Liver (tissue), 3 donors: ENCODE measurements at regions not wholly inside any gene's neighbourhood (a gene's known extent, or its start where the extent isn't known, plus 50 kb on each side); places are given as distances from the start of the nearest gene placed in this dataset.

Experiments
- ATF3 ChIP-seq: IDR thresholded peaks from 2 replicates; pipeline ENCODE4 v1.6.1; 2016; ENCODE audit warnings: antibody characterized with exemption
- CTCF ChIP-seq: fragments of 150-350 bp; IDR thresholded peaks from 2 replicates; pipeline ENCODE4 v1.5.1; 2017; ENCODE audit warnings: improper control_type of control experiment, low read depth, low read length; ENCODE audit not compliant: missing input control
- GABPA ChIP-seq, 2 donors: IDR thresholded peaks in 1 of 2; conservative IDR thresholded peaks in 1 of 2; 2 replicates each; pipeline ENCODE4 v1.6.1; 2016; ENCODE audit warnings: antibody characterized with exemption in 2 of 2, mild to moderate bottlenecking in 1 of 2, moderate library complexity in 1 of 2
- MAX ChIP-seq: IDR thresholded peaks from 2 replicates; pipeline ENCODE4 v1.6.1; 2016; ENCODE audit warnings: antibody characterized with exemption
- RAD21 ChIP-seq, 2 donors: IDR thresholded peaks; 2 replicates each; pipeline ENCODE4 v1.6.1; 2016; ENCODE audit warnings: antibody characterized with exemption in 2 of 2, mild to moderate bottlenecking in 2 of 2
- REST ChIP-seq: IDR thresholded peaks from 2 replicates; pipeline ENCODE4 v1.6.1; 2016; ENCODE audit warnings: antibody characterized with exemption, mild to moderate bottlenecking
- donor health status: healthy.
- donor health status: healthy.

- TF ChIP-seq CTCF (peak; percentile 91), REST (no peak), RAD21 (IDR thresholded peaks at IDR 0.05) (peak; percentile 69 to 86), MAX (no peak), GABPA (IDR thresholded peaks at IDR 0.05 in 1 of 2, conservative IDR thresholded peaks at IDR 0.05 in 1 of 2) (no peak), ATF3 (no peak)
Observed at GRCh38 chr10:77710759-77711682, 73.4 kb upstream of the KCNMA1 start.
